HG02981 (cell line): ENCODE measurements at regions not wholly inside any gene's neighbourhood (a gene's known extent, or its start where the extent isn't known, plus 50 kb on each side); places are given as distances from the start of the nearest gene placed in this dataset.
"Not testable (repeated sequence)": the region's sequence is repeated elsewhere in the genome, so short reads cannot be mapped to it uniquely, and the experiment has no call there.

Experiments used
- ATAC-seq: cut with Tn5 transposase; IDR thresholded peaks from one replicate; pipeline ENCODE4 v1.9.1; 2021; ENCODE audit warnings: mild to moderate bottlenecking, moderate library complexity; ENCODE audit not compliant: unreplicated experiment

DNA sequence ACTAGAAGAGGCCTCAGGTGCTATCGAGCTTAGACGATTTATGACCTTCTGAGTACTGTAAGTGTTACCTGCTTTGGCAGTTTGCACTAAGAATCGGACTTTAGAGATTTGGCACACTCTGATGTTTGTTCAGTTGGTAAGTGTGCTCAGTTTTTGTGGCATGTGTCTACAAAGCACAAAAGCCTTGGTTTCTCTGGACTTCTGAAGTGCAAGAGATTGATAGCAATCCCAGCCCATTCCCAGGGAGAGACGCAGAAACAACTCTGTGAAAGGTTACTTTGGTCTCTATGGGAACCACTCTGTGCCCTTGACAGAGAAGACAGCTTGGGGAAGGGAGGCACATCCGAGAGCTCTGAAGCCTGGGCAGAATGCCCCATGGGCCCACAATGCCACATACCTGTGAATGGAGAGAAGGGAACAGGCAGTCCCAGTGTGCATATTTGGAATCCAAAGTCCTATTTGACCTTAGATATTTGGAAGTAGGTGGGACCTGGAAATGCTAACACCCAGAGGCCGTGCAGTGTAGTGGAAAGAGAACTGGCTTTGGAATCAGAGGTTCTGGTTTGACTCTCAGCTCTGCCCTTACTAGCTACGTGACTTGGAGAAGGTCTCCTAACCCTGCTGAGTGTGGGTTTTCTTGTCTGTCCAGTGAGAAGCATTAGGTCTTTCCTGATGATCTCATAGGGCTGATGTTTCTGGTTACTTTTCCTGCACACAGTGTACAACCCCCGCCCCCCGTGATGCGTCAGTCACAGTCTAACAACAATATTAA lies 194.3 kb upstream of the VLDLR start:
- ATAC-seq: no peak

DNA sequence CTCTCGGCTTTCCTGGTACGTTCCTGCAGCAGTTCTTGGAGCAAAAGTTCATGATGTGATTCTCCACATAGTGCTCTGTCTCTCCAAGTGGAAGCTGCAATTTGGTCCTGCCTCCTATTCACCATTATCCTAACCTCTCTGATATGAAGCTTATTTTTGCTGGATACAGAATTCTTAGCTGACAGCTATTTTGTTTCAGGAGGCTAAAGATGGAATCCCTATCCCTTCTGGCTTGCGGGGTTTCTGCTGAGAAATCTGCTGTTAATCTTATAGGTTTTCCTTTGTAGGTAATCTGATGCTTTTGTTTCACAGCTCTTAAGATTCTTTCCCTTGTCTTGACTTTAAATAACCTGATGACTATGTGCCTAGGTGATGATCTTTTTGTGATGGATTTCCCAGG lies 181.6 kb upstream of the VLDLR start:
- ATAC-seq: no peak

DNA sequence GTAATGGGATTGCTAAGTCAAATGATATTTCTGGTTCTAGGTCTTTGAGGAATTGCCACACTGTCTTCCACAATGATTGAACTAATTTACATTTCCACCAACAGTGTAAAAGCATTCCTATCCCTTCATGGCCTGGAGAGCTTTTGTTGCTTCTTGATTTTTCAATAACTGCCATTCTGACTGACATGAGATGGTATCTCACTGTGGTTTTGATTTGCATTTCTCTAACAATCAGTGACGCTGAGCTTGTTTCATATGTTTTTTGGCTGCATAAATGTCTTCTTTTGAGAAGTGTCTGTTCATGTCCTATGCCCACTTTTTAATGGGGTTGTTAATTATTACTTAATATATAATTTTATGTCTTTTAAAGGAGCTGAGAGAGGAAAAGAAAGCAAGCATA lies 177.7 kb upstream of the VLDLR start:
- not testable (repeated sequence) for ATAC-seq

DNA sequence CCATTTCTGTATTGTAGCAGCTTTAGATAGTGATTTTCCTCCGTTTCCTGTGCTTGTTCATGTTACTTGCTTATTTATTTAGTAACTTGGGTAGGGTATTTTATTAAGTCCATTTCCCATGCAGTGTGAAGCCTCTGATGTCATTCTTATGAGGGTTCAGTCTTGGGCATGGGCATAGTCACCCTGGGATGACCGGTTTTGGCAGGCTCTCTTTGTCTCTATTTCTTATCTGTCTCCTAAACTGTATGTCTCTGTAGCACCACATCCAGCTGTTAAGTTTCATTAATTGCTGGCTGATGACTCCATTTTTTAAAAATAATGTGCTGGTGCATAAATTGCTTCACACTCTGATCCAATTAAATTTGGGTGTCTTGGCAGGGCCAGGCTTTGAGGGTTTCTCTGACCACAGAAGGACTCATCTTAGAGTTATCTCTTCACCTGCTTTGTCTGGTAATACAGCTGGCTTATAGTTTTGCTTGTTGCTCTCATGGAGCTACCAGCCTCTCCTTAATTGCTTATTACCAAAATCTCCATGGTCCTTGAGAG lies 173.3 kb upstream of the VLDLR start:
- ATAC-seq: no peak

DNA sequence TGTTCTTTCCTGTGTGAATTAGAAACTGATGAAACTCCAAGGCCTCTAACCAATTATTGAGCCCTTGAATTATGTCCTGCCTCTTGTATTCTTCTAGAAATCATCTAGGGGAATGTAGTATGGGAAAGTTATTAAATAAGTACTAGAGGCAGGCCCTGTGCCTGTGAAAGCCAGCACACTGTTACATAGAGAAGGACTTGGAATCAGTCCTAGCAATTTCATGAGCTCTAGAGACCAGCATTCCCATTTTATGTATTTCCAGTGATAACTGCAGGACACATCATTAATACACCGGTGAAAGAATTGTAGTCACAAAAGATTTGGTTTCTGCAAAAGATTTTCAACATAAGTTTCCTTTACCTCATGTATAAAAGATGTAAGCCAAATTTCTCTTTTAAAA lies 168.5 kb upstream of the VLDLR start:
- ATAC-seq: no peak

DNA sequence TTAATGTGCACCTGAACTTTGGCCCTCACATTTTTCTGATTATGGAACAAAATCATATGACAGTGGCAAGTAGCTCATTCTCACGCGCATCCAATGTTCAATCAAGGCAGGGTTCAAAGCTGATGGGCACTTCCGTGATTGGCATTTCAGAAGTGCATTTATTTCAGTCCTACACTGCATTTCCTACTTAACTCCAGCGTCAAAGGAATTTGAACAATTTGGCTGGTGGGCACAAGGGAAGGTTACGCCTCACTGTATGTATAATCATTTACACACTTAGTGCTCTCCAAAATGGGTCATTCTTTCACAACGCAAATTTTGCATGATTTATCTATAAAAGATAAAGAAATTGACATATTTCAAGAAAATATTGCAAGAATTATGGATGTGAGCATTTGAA lies 167.9 kb upstream of the VLDLR start:
- no peak for ATAC-seq

DNA sequence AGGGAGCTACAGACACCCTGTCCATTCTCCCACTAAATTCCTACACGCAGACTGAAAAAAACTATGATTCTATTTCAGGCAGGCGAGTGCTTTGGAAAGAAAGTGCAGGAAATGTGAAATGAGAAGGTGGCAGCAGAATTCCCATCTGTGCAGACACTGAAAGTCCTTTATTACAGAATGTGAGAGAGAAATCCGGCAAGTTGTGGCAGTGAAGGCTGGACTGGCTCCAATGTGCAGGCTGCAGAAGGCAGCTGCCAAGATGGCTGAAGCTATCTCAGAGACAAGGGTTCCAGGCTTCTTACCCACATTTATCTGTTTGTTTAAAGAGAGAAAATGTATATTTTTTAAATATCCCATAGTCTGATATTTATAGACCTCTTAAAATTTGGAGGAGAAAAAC lies 161.8 kb upstream of the VLDLR start:
- no peak for ATAC-seq

DNA sequence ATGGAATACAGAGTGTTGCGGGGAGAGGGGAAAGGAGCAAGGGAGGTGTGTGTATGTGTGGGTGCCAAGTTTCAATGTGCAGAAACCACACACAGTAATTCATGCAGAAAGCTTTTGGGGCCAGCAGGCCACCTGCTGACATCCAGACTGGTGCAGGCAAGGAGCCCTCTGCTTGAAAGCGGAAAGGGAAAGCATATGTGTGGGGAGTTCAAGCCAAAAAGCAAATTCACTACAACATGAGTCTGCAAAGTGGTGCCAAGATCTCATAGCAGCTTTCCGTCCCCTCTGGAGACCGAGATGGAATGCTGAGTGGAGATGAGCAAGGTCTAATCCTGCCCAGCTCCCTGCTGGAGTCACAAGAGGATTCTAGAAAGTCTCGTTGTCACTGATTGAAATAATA lies 159.7 kb upstream of the VLDLR start:
- ATAC-seq: no peak

DNA sequence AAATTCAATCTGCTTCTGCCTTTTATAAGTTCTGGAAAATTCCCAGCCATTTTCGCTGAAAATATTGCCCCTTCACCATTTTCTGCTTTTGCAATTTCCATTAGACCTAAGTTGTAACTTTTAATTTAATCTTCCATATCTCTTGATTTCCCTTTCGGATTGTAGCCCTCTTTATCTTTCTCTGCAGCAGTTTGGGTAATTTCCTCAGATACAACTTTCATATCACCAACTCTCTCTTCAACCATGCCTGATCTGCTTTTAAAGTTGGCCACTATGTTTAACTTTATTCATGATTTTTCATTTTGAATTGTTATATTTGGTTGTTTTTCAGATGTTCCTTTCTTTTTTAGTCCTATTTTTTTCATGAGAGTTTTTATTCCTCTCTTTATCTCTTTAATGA lies 157.0 kb upstream of the VLDLR start:
- no peak for ATAC-seq

DNA sequence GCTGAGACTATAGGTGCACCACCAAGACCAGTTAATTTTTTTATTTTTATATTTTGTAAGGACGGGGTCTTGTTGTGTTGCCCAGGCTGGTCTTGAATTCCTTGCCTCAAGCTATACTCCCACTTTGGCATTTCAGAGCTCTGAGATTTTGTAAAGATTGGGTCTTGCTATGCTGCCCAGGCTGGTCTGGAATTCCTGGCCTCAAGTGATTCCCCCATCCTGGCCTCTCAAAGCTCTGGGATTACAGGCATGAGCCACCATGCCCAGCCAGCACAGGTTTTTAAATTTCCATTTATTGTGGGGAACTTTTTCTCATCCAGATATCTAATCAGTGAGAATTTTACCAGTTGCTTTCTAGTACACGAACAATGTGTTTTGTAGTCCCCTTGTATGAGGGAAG lies 156.1 kb upstream of the VLDLR start:
- ATAC-seq: no peak

DNA sequence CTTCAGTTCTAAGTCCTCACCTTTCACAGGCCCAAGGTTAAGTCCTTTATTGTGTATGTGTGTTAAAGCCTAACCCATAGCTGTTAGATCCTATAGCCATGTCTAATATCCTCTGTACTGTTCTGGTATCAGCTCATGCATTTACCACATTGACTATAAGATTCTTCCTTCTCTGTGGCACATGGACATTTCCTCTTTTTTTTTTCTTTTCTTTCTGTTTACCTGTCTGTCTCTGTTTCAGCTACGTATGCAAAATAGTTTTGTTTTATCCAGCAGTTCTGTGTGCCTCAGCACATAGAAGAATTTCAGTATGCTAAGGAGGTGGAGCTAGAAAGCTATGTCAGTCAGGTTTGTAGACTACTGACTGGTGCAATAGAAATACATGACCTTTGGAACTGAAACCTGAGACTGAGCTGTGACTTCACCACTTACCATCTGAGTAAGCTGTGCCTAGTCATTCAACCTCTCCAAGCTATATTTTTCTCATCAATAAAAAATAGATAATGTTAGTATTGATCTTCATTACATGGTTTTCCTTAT lies 155.6 kb upstream of the VLDLR start:
- peak; percentile 98 for ATAC-seq

DNA sequence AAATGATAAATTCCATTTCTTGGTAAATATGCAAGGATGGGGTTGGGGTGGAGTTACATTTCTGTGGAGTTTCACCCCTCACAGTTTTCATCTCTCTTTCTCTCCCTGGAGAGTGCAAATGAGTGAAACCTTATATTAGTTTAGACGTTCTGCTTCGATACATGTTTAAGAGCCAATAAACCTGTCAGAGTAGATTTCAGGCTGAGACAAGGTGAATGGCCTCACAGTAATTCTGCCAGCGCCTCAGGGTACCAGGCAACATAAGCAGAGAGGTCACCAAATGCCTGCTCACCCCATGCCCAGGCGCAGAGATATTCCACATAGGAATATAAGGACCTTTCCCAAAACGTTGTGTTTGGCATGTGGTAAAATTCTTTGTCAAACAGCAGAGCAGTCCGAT lies 154.9 kb upstream of the VLDLR start:
- no peak for ATAC-seq

DNA sequence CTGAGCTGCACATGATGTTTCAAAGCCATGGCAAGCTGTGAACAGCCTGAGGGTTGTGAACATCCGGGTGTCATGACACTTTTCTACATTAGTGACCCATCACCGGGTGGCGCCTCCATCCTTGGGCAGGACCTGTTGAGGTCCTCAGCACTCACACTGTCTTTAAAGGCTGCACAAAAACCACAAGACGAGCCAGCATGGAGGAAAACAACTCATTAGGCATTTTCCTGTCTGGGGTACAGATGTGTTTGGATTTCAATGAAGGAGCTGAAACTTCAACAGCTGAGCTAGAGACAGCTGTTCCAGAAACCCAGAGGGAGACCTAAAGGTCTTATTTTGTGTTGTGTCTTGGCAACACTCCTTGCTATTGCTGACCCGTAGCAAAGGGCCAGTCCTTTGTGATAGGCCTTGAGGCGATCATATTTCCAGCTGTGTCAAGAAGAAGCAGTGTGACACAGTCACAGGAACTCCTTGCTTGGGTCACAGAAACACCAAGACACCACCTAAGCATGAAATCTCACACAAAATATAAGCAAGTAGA lies 151.8 kb upstream of the VLDLR start:
- no peak for ATAC-seq

DNA sequence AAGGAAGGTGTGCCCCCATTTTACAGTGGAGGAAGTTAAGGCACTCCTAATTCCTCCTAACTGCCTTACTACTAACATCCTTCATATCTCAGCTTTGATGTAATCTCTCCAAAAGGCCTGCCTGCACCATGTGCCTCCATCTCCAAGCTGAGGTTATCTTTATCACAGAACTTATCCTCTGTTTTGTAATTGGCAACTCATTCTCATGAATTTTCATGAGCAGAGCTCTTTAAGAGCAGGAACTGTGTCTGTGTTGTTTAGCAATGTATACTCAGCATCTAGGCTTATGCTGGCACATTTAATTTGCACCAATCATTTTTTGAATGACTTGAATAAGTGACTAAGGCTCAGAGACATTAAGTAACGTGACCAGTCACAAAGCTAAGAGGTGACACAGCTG lies 147.9 kb upstream of the VLDLR start:
- no peak for ATAC-seq

DNA sequence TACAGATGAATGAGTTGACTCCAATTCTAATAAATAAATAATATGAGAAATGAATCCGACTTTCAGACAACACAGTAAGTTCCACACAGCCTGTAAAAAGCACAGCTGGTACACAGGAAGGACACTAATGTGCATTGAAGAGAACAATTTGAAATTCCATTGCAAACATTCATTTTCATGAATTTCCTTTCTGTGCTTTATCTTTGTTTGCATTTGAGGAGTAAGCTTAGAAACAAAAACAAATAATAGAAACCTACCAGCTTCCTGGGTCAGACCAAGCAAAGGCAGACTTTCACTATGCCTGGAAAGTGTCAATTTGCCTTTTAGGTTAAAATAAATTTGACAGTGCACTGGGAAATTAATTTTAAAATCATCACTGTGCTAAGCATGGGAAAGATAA lies 143.8 kb upstream of the VLDLR start:
- no peak for ATAC-seq

DNA sequence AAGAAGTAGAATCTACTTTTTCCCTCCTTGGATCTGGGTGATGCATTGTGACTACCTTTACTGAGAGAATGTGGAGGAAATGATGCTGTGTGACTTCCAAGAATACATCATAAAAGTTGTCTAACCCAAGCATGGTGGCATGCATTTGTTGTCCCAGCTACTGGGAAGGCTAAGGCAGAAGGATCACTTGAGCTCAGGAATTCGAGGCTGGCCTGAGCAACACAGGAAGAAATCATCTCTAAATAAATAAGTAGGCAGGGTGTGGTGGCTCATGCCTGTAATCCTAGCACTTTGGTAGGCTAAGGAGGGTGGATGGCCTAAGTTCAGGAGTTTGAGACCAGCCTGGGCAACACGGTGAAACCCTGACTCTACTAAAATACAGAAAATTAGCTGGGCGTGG lies 143.2 kb upstream of the VLDLR start:
- ATAC-seq: no peak

DNA sequence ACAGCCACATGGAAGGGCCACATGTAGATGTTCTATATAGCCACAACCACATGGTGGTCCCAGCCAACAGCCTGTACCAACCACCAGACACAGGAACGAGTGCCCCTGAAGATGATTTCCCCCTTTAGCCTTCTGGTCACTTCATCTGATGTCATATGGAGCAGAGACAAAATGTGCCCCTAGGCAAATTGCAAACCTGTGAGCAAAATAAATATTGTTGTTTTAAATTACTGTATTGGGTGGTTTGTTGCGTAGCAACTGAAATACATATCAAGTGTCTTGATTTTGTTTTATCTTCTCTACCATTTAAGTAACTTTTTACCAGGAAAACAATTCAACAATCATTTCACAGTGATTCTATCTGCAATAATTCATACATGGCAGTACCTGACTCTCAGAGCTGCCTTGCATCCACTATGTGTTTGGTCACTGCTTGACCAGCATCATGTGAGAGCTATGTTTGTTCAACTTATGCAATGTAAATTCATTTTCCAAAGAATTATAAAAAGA lies 142.5 kb upstream of the VLDLR start:
- no peak for ATAC-seq

DNA sequence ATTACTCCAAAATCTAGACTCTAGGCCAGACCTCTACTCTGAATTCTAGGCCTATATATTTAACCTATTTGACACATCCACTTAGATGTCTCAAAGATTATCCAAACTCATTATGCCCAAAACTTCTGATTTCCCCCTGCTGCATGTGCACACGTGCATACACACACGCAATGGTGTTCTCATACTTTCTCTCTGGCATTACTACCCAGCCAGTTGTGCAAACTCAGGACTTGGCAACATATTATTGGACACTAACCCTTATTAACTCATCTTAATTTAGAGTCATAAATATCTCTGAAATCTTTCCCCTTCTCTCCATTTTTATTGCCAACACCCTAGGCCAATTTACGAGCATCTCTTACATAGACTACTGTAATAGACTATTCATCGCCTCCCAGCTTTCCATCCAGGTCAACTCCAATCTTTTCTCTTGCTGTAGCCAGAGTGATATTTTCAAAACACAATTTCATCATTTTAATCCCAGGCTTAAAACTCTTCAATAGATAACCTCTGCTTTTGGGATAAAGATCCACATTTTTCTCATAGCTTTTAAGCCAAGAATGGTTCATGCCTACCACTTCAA lies 141.2 kb upstream of the VLDLR start:
- no peak for ATAC-seq

DNA sequence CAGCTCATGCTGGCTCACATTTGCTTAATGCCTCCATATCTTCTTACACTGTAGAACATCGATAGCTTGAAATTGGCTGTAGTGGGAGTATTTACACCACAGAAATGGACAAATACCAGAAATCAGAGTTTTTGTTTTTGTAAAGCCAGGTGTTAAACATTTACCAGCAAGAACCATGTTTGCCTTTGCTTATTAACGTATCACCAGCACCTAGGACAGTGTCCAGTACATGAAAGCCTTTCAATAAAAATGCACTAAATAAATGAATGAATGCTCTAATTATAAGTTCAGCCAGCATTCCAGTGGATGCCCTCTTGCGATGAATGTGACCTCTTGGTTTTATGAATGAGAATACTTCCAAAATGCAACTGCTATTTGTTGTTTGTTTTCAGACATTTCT lies 140.4 kb upstream of the VLDLR start:
- no peak for ATAC-seq

DNA sequence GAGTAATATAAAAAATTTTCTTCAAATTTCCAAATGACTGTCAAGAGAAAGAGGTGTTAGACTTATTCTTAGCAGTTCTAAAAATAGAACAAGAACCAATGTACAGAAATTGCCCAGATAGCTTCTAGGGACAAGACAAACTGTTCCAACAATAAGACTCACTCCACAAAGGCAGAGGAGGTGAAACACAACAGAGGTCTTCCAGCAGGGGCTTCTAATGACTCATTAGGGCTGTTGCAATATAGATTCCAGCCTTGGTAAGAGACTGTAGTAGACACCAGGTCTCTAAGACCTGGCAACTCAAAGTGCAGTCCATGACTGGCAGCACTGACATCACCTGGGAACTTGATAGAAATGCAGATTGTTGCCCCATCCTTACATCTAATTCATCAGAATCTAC lies 134.6 kb upstream of the VLDLR start:
- ATAC-seq: no peak

DNA sequence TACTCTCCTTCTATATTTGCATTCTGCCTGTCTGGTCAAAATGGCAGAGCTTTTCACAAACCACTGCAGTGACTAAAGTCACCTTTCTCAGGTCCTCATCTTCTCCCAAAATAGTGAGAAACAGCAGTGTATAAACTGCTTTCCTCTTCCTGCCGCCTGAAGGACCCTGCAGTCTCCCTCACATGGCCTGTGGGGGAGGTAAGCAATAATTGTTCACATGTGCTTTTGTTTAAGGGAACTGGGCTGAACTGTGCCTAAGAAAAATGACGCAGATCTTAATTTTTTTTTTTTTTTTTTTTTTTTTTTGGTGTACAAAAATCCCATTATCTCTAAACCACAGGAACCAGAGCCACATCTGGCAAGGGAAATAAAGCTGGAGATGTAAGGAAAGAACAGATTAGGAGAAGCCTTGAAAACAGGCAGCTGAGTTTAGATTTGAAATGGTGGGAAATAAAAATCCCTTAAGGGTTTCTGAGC lies 131.7 kb upstream of the VLDLR start:
- no peak for ATAC-seq

DNA sequence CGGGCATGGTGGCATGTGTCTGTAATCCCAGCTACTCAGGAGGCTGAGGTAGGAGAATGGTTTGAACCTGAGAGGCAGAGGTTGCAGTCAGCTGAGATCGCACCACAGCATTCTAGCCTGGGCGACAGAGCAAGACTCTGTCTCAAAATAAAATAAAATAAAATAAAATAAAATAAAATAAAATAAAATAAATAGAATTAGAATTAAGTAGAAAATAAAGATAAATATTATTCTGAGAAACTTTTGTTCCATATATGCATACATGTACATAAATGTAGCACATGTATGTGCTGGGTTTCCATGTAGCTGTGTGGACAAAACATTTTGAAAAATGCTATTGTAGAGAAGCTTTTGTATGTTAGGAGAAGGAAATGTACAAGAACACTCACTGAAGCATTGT lies 129.4 kb upstream of the VLDLR start:
- ATAC-seq: no peak
